Loucy (cell line): ENCODE measurements at regions not wholly inside any gene's neighbourhood (a gene's known extent, or its start where the extent isn't known, plus 50 kb on each side); places are given as distances from the start of the nearest gene placed in this dataset.
"Not testable (repeated sequence)": the region's sequence is repeated elsewhere in the genome, so short reads cannot be mapped to it uniquely, and the experiment has no call there.

ENCODE experiments used
- H2AFZ ChIP-seq: fragments of 200-600 bp; sonication (generic); 2 replicates; pipeline ENCODE4 v1.6.0; 2016; ENCODE audit warnings: antibody characterized with exemption, mild to moderate bottlenecking, low read length, moderate library complexity
- H3F3A ChIP-seq: fragments of 200-600 bp; 2 replicates; pipeline ENCODE4 v1.6.0; 2016; ENCODE audit warnings: antibody characterized with exemption, low read depth, mild to moderate bottlenecking
- H3K27me3 ChIP-seq: fragments of 200-600 bp; sonication (generic); 2 replicates; pipeline ENCODE4 v1.6.1; 2014; ENCODE audit warnings: low read length, mild to moderate bottlenecking; ENCODE audit not compliant: insufficient read depth, poor library complexity, severe bottlenecking
- H3K36me3 ChIP-seq: fragments of 200-600 bp; sonication (generic); 2 replicates; pipeline ENCODE4 v1.6.1; 2016; ENCODE audit warnings: low read length; ENCODE audit not compliant: insufficient read depth
- H3K4me1 ChIP-seq: fragments of 200-600 bp; sonication (generic); 2 replicates; pipeline ENCODE4 v1.5.1; 2014; ENCODE audit warnings: low read length, mild to moderate bottlenecking; ENCODE audit not compliant: insufficient read depth, poor library complexity, severe bottlenecking
- H3K4me2 ChIP-seq: fragments of 200-600 bp; sonication (generic); 2 replicates; pipeline ENCODE4 v1.6.0; 2014; ENCODE audit warnings: antibody characterized with exemption, low read length, low read depth, mild to moderate bottlenecking; ENCODE audit not compliant: poor library complexity, severe bottlenecking
- H3K4me3 ChIP-seq: fragments of 200-600 bp; sonication (generic); 2 replicates; pipeline ENCODE4 v1.5.1; 2014; ENCODE audit warnings: low read length, mild to moderate bottlenecking, mixed read lengths; ENCODE audit not compliant: poor library complexity, severe bottlenecking
- H3K79me2 ChIP-seq: fragments of 200-600 bp; sonication (generic); 2 replicates; pipeline ENCODE4 v1.6.1; 2014; ENCODE audit warnings: low read length; ENCODE audit not compliant: insufficient read depth
- H3K9ac ChIP-seq: fragments of 200-600 bp; sonication (generic); 2 replicates; pipeline ENCODE4 v1.6.0; 2014; ENCODE audit warnings: mild to moderate bottlenecking, low read depth, low read length, moderate library complexity; ENCODE audit not compliant: poor library complexity, severe bottlenecking
- H3K9me2 ChIP-seq: fragments of 200-600 bp; sonication (generic); replicated peaks from 2 replicates; pipeline ENCODE4 v1.6.1; 2016; ENCODE audit warnings: low read depth, low read length, mixed read lengths
- H3K9me3 ChIP-seq: fragments of 200-600 bp; sonication (generic); 2 replicates; pipeline ENCODE4 v1.6.1; 2014; ENCODE audit warnings: mild to moderate bottlenecking, antibody characterized with exemption, low read length, low read depth; ENCODE audit not compliant: insufficient read depth
- H4K20me1 ChIP-seq: fragments of 200-600 bp; sonication (generic); 2 replicates; pipeline ENCODE4 v1.6.0; 2014; ENCODE audit warnings: antibody characterized with exemption, low read length, mild to moderate bottlenecking; ENCODE audit not compliant: insufficient read depth, poor library complexity, severe bottlenecking
- CTCF ChIP-seq: fragments of 200-600 bp; sonication (generic); conservative IDR thresholded peaks from 2 replicates; pipeline ENCODE4 v1.5.1; 2014; ENCODE audit warnings: mild to moderate bottlenecking, antibody characterized with exemption, low read length
- EZH2phosphoT487 ChIP-seq: fragments of 200-600 bp; IDR thresholded peaks from 2 replicates; pipeline ENCODE4 v1.6.1; 2018; ENCODE audit warnings: antibody characterized with exemption, mild to moderate bottlenecking, moderate library complexity, borderline replicate concordance

DNA sequence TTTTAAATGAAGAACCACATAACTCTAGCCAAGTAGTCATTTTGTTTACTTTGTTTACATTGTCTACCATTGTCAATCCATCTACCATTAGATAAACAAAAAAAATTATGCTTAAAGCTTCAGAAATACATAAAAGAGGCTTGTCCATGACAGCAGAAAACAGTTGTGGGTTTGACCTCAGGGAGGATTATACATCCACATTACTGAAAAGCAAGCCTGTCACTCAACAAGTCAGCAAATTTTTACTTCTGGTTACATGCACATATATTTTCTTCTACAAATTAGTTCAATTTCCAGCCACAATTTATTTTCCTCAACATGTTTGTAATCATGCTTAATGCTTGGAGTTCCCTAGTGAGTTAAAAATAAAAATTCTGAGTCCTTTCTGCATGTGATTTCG lies 713.3 kb downstream of the COL12A1 start:
- H3K9ac ChIP-seq: no peak overlapping the region
- no peaks in the 10 kb centered on the region for H3K9me3 ChIP-seq
- H3F3A ChIP-seq: no peaks in the 10 kb centered on the region
- H2AFZ ChIP-seq: no peak overlapping the region
- TF ChIP-seq CTCF (no peak), EZH2phosphoT487 (no peak)
- H3K4me1 ChIP-seq: no peaks in the 10 kb centered on the region
- no peak overlapping the region for H3K4me3 ChIP-seq
- H3K79me2 ChIP-seq: no peaks in the 10 kb centered on the region
- no peak overlapping the region for H3K4me2 ChIP-seq
- H3K36me3 ChIP-seq: no peaks in the 10 kb centered on the region
- no peaks in the 10 kb centered on the region for H3K27me3 ChIP-seq
- H4K20me1 ChIP-seq: no peaks in the 10 kb centered on the region
- H3K9me2 ChIP-seq: no peaks in the 10 kb centered on the region

- Histone ChIP-seq H3K36me3 (no peaks in the 10 kb centered on the region), H3K4me2 (no peak overlapping the region), H3K79me2 (no peaks in the 10 kb centered on the region), H3K9me2 (no peaks in the 10 kb centered on the region), H3K9ac (no peak overlapping the region), H3K4me1 (no peaks in the 10 kb centered on the region), H4K20me1 (no peaks in the 10 kb centered on the region), H2AFZ (no peak overlapping the region), H3K4me3 (no peak overlapping the region), H3K27me3 (no peaks in the 10 kb centered on the region), H3K9me3 (no peaks in the 10 kb centered on the region), H3F3A (no peaks in the 10 kb centered on the region)
- TF ChIP-seq CTCF: no peak
- no peak for TF ChIP-seq EZH2phosphoT487
These were observed 713.9 kb downstream of the COL12A1 start for GRCh38 chr6:74491844-74492374.

- H3K9ac ChIP-seq, H3K27me3 ChIP-seq, H3K4me1 ChIP-seq, H3K9me2 ChIP-seq, H3K9me3 ChIP-seq, H4K20me1 ChIP-seq, H3K4me2 ChIP-seq, H3F3A ChIP-seq, H3K36me3 ChIP-seq, H3K4me3 ChIP-seq, H2AFZ ChIP-seq, H3K79me2 ChIP-seq: not testable (repeated sequence)
These were observed 717.1 kb downstream of the COL12A1 start for GRCh38 chr6:74488726-74489125.

DNA sequence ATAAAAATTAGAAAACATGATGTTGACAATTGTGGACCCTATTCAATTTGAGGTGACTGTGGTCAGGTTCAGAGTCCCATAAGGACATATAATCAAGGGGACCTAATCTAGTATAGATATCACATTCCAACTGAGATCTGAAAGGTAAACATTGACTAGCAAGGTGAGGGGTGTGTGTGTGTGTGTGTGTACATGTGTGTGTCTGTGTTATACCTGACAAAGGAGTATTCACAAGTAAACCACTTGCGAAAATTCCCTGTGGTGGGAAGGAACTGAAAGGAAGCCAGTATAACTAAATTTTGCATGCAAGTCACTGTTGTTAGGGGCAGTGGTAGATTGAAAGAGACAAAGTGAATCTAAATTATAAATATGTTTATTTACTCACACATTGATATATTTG lies 723.7 kb downstream of the COL12A1 start:
- no peaks in the 10 kb centered on the region for H4K20me1 ChIP-seq
- no peak overlapping the region for H3K4me2 ChIP-seq
- TF ChIP-seq CTCF: no peak
- no peak for TF ChIP-seq EZH2phosphoT487

More for the DNA sequence above, 723.7 kb downstream of the COL12A1 start:
- Histone ChIP-seq H3K4me1 (no peaks in the 10 kb centered on the region), H2AFZ (no peak overlapping the region), H3K9me3 (no peaks in the 10 kb centered on the region), H3K9me2 (no peaks in the 10 kb centered on the region), H3K4me3 (no peak overlapping the region), H3F3A (no peaks in the 10 kb centered on the region), H3K79me2 (no peaks in the 10 kb centered on the region), H3K9ac (no peak overlapping the region), H3K36me3 (no peaks in the 10 kb centered on the region), H3K27me3 (no peaks in the 10 kb centered on the region)
